GM10266 (cell line): ENCODE measurements at regions not wholly inside any gene's neighbourhood (a gene's known extent, or its start where the extent isn't known, plus 50 kb on each side); places are given as distances from the start of the nearest gene placed in this dataset.

Experiments used
- DNase-seq: peaks from one replicate; pipeline ENCODE4 v3.0.0; 2012; ENCODE audit errors: extremely low spot score
- TF ChIP-seq, protein P1 (sequence below): IDR thresholded peaks from 2 replicates; pipeline ENCODE4 v1.5.1; 2012; ENCODE audit warnings: mild to moderate bottlenecking, low read depth; ENCODE audit not compliant: control insufficient read depth, insufficient read depth; ENCODE audit errors: missing control alignments

DNA sequence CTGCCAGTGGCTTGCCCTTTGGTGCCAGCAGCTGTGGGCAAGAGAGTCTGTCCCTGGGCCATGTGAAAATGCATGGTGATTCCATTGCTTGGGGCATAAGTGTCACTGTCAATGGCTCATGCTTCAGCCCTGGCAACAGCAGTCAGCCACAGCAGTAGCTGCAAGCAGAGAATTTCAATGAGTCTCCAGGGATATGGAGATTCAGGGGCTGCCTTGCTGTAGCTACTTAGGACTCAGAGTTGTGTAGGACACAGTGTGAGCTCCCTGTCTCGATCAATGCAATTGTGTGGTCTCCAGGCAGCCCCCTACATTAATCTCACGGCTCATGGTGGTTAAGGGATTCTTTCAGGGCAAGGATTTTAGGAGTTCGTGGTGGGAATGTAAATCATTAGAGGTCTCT, 126.3 kb upstream of the STARD3NL start:
- TF ChIP-seq, protein P1, sequence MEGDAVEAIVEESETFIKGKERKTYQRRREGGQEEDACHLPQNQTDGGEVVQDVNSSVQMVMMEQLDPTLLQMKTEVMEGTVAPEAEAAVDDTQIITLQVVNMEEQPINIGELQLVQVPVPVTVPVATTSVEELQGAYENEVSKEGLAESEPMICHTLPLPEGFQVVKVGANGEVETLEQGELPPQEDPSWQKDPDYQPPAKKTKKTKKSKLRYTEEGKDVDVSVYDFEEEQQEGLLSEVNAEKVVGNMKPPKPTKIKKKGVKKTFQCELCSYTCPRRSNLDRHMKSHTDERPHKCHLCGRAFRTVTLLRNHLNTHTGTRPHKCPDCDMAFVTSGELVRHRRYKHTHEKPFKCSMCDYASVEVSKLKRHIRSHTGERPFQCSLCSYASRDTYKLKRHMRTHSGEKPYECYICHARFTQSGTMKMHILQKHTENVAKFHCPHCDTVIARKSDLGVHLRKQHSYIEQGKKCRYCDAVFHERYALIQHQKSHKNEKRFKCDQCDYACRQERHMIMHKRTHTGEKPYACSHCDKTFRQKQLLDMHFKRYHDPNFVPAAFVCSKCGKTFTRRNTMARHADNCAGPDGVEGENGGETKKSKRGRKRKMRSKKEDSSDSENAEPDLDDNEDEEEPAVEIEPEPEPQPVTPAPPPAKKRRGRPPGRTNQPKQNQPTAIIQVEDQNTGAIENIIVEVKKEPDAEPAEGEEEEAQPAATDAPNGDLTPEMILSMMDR: no peak
- no peak for DNase-seq

DNA sequence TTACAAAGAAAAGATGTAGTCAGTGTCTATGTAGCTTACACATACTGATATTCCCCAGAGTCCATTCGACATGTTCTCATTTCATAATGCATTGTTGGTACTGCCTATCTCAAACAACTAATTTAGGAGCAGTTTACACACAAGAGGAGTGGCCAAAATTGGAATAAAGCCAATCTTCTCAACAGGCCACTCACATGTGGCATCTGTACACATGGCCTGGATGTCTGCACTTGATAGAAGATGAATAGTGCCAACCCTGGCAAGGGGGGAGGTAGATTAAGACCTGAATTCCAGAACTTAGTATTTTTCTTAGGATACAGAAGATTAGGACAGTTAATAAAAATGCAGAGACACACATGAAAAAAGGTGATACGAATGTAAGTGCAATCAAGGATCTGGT, 125.3 kb upstream of the STARD3NL start:
- no peak for DNase-seq
- TF ChIP-seq, protein P1: no peak

DNA sequence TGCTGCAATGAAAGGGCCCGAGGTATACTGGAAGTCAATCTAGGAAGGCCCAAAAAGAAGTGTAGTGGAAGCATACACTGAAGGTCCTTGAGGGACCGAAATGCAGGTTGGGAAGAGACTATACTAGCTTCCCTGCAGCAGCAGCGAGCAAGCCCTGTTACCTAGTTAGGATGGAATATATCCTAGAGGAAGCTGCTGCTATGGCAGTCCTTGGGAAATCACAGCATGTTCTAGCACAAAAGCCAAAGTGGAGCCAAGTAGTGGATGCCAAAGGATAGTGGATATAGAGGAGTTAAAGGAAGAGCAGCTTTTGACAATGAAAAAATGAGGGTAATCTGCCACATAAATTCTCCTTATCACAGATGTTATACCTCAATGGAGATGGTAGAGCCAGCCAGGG, 123.8 kb upstream of the STARD3NL start:
- TF ChIP-seq, protein P1: no peak
- no peak for DNase-seq

DNA sequence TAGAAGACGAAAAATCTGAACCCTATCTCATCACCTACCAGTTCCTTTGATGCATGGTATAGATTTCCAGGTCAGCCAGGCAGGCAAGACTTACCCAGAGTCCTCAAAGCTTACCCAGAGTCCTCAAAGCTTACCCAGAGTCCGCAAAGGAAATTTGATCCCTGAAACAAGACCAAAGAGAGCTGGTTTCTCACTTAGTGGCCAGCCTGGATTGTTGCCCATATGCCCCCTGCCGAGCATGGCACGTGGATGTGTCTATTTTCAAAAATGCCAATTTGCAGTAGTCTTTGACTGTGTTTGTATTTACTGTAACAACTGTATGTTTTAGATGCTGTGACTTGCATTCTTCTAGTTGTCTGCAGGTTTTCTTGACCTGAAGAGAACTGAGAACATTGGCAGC, 120.2 kb upstream of the STARD3NL start:
- no peak for DNase-seq
- TF ChIP-seq, protein P1: no peak

DNA sequence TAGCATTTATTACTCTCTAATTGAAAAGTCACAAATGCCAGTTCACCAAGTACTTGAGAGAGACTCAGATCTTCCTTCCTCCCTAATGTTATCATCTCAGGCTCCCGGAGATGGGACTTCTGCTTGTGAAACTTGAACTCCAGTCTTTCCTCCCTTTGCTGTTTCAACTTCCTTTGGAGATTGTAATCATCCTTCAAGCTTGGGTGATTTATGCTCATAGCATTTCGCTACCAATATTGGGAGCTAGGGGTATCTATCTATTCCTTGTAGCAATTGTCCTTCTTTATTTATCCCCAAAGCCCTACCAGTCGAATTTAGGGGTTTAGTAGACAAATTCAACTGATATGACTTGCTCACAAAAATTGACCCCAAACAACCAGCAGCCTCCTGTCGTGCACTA, 117.9 kb upstream of the STARD3NL start:
- TF ChIP-seq, protein P1: no peak
- no peak for DNase-seq

DNA sequence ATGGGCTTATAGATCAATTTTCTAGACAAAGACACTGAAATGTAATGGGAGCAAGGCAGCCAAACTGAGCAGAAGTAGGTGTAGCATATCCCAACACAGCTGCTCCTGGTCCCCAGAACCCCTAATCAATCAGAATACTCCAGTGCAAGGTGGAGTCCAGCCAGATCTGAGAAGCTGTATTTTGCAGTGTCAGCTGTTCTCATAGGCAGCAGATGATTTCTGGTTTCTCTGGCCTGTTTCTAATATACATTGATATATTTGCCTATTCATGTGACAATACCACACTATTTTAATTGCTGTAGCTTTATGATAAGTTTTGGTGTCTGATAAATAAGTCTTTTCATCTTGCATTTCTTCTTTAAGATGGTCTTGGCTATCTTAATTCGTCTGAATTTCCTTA, 117.4 kb upstream of the STARD3NL start:
- TF ChIP-seq, protein P1: no peak
- DNase-seq: no peak

DNA sequence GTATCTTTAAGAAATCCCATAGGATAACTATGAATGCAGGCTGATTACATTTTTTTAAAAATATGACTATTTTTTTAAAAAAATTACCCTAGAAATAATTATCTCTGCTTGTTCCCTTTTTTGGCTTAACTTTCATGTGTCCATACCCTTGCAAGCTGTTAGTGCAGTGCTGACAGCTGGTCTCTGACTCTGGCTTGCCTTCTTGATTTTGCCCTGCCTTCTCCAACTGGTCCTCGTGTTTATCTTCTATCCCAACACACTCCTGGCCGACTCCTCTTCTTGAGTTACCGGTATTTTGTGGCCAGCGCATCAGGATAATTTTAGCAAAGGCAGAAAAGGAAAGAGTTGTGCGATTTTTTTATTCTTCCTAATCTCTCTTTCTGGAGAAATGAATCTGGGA, 111.7 kb upstream of the STARD3NL start:
- DNase-seq: no peak
- TF ChIP-seq, protein P1: no peak
